ENCODE measurements at regions not wholly inside any gene's neighbourhood (a gene's known extent, or its start where the extent isn't known, plus 50 kb on each side); places are given as distances from the start of the nearest gene placed in this dataset.
A peak's percentile ranks its signal among the peaks of the same experiment; 100 is the strongest.

DNA sequence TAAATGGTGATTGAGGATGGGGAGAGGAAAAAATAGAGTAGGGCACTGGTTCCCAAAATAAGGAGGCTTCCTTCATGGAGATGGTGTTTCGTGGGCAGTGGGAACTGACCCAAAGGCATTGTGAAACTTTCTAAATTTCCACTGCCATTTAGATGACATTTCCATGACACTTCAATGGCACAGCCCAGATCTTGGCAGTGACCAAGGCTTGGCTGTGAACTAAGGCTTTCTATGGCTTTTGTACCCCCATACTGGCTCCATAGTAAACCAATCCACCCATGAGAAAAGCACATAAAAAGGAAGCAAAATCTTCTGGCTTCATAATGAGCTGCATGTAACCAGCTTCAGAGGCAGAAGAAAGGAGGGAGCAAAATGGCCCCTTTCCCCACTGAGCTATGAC, 321.0 kb upstream of the TLE4 start:
- Histone ChIP-seq H3K27ac (ENCODE audit: low read depth in 1 of 3, low read length in 2 of 3) (no peak overlapping the region), H3K27me3 (ENCODE audit: control insufficient read depth in 3 of 3, insufficient read depth in 3 of 3, low read length in 3 of 3) (peaks cover 0 to 5% (median 3%) of the 10 kb centered on the region in 3 donors), H3K4me1 (ENCODE audit: control insufficient read depth in 3 of 3, insufficient read depth in 2 of 3, low read depth in 1 of 3, low read length in 2 of 3) (no peaks in the 10 kb centered on the region), H3K36me3 (ENCODE audit: control insufficient read depth in 3 of 3, insufficient read depth in 2 of 3, low read depth in 1 of 3, low read length in 3 of 3) (no peaks in the 10 kb centered on the region), H3K4me3 (ENCODE audit: low read depth in 1 of 3, low read length in 3 of 3) (no peak overlapping the region), H3K9me3 (ENCODE audit: control insufficient read depth in 2 of 2, insufficient read depth in 1 of 2, low read depth in 1 of 2, low read length in 1 of 2) (no peaks in the 10 kb centered on the region)
- no peak for FAIRE-seq
- no peak for DNase-seq
- 40 to 61% (median 48%) methylated on average over 1 of the region's 1 CpG for WGBS, 3 donors

DNA sequence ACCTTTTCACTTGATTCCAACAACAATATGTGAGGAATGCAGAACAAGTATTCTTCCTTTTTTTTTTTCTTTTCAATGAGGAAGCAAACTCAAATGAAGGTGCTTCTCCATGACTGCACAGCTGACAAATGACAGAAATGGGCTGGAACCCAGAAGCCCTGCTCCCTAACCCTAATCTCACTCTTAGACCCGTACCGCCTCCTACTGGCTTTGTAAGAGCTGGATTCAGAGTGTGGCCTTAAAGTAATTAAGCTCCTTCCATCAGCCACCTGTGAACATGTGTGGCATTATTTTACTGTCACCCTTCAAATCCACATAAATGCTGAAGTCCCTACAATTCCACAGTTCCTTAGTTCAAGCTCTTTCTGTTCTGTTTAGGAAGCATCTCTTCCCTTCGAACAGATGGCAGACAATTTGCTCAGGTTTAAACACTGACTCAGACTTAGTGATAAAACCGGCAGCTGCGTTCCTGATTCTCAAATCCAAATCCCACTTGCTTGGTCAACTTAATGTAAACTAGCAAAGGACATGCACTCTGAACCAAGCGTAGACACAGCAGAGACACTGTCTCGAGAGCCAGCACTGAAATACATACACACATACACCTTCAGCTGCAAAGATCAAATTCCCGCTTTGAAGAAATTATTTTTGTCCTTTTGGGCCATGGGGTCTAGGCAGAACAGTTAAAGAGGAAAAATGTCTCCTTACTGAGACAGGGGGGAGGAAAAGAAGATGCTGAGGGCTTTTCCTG, 316.7 kb upstream of the TLE4 start:
- WGBS, 3 donors: 59 to 68% (median 65%) methylated on average over 8 of the region's 8 CpGs
- peaks cover 0 to 21% (median 5%) of the 10 kb centered on the region in 3 donors for H3K27me3 ChIP-seq (ENCODE audit: control insufficient read depth in 3 of 3, insufficient read depth in 3 of 3, low read length in 3 of 3)
- FAIRE-seq (no peak), DNase-seq (no peak)
- H3K4me1 ChIP-seq (ENCODE audit: control insufficient read depth in 3 of 3, insufficient read depth in 2 of 3, low read depth in 1 of 3, low read length in 2 of 3): no peaks in the 10 kb centered on the region
- H3K27ac ChIP-seq (ENCODE audit: low read depth in 1 of 3, low read length in 2 of 3): no peak overlapping the region
- no peak overlapping the region for H3K4me3 ChIP-seq (ENCODE audit: low read depth in 1 of 3, low read length in 3 of 3)
- no peaks in the 10 kb centered on the region for H3K9me3 ChIP-seq (ENCODE audit: control insufficient read depth in 2 of 2, insufficient read depth in 1 of 2, low read depth in 1 of 2, low read length in 1 of 2)
- H3K36me3 ChIP-seq (ENCODE audit: control insufficient read depth in 3 of 3, insufficient read depth in 2 of 3, low read depth in 1 of 3, low read length in 3 of 3): no peaks in the 10 kb centered on the region

DNA sequence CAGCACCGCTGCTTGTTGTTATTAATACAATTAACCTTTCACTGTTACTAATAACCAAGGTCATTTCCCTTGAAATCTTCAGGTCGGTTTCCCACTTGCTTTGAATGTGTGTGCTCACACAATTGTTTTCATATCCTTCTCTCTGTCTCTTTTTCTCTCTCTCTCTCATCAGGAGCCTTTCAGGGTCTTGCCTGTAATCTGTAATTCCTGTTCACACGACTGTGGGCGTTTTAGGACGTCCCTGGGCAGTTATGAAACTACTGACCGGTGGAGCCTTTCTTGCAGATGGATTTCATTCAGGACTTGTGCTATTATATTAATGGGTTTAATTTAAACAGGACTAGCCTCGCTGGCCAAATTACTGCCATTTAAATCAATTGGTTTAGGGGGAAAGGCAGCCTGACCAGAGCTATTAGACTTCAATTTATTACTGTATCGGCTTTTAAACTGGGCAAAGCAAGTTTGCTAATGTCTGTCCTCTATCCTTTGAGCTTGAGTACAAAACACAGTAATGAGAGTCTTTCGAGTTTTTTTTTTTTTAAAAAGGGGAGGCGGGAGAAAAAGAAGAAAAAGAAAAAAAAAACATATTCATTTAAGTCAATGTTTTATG, 316.0 kb upstream of the TLE4 start:
- H3K27me3 ChIP-seq (ENCODE audit: control insufficient read depth in 3 of 3, insufficient read depth in 3 of 3, low read length in 3 of 3): peaks cover 0 to 21% (median 5%) of the 10 kb centered on the region in 3 donors
- FAIRE-seq (no peak), DNase-seq (no peak)
- H3K4me3 ChIP-seq (ENCODE audit: low read depth in 1 of 3, low read length in 3 of 3): no peak overlapping the region
- 60 to 68% (median 66%) methylated on average over 10 of the region's 10 CpGs for WGBS, 3 donors
- no peaks in the 10 kb centered on the region for H3K9me3 ChIP-seq (ENCODE audit: control insufficient read depth in 2 of 2, insufficient read depth in 1 of 2, low read depth in 1 of 2, low read length in 1 of 2)
- H3K4me1 ChIP-seq (ENCODE audit: control insufficient read depth in 3 of 3, insufficient read depth in 2 of 3, low read depth in 1 of 3, low read length in 2 of 3): no peaks in the 10 kb centered on the region
- H3K36me3 ChIP-seq (ENCODE audit: control insufficient read depth in 3 of 3, insufficient read depth in 2 of 3, low read depth in 1 of 3, low read length in 3 of 3): no peaks in the 10 kb centered on the region
- H3K27ac ChIP-seq (ENCODE audit: low read depth in 1 of 3, low read length in 2 of 3): no peak overlapping the region

DNA sequence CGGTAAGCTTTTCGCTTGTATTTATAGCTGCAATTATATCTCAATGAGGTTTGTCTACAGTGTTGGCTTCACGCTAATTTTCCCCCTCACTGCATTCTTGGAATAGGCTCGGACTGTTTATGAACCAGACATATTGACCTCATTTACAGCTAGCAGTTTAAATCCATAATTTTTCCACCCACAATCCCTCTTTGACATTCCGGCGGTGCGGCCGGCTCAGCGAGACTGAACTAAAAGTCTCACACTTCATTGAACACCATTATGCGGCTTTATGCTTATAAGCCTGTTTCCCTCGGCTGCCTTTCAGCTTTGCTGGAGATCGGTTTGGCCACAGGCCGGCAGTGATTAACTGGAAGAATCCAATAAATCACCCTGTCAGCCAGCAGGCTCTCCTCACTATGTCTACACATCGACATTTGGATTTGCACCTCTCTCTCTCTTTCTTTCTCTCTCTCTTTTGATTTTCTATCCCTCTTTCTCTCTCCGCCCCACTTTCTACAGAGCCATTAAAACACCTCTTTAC, 315.0 kb upstream of the TLE4 start:
- H3K4me3 ChIP-seq (ENCODE audit: low read depth in 1 of 3, low read length in 3 of 3): no peak overlapping the region
- 13 to 23% (median 23%) methylated on average over 15 of the region's 15 CpGs for WGBS, 3 donors

DNA sequence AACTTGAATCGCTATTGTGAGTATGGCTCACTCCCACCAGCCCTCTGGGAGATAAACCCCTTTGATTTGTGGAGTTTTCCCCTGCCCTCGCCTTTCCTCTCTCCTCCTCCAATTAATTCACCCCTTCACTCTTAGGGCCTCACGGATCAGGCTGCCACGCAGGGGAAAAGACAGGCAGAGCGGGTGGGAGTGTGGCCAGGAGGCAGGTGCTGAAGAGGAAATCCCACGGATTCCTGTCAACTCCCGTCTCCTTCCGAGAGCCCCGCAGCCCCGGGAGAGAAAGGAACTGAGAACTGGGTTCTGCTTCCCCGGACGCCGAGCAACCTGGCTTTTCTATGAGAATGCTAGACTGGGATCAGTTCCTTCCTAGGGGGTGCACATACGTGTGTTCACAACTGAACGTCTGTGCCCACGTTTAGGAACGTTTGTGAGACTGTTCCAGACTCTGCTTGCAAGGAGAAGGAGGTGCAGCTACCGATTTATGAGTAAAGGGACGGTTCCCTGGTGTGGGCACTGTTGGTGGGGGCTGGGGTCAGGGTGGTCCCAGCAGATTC, 314.5 kb upstream of the TLE4 start:
- Histone ChIP-seq H3K36me3 (ENCODE audit: control insufficient read depth in 3 of 3, insufficient read depth in 2 of 3, low read depth in 1 of 3, low read length in 3 of 3) (no peaks in the 10 kb centered on the region), H3K27ac (ENCODE audit: low read depth in 1 of 3, low read length in 2 of 3) (no peak overlapping the region), H3K4me1 (ENCODE audit: control insufficient read depth in 3 of 3, insufficient read depth in 2 of 3, low read depth in 1 of 3, low read length in 2 of 3) (no peaks in the 10 kb centered on the region), H3K27me3 (ENCODE audit: control insufficient read depth in 3 of 3, insufficient read depth in 3 of 3, low read length in 3 of 3) (peaks cover 0 to 21% (median 5%) of the 10 kb centered on the region in 3 donors), H3K9me3 (ENCODE audit: control insufficient read depth in 2 of 2, insufficient read depth in 1 of 2, low read depth in 1 of 2, low read length in 1 of 2) (no peaks in the 10 kb centered on the region), H3K4me3 (ENCODE audit: low read depth in 1 of 3, low read length in 3 of 3) (no peak overlapping the region)
- WGBS, 3 donors: 20 to 23% (median 22%) methylated on average over 19 of the region's 19 CpGs
- DNase-seq (no peak), FAIRE-seq (no peak)

More for the DNA sequence above, 315.0 kb upstream of the TLE4 start:
- Histone ChIP-seq H3K27ac (ENCODE audit: low read depth in 1 of 3, low read length in 2 of 3) (no peak overlapping the region), H3K36me3 (ENCODE audit: control insufficient read depth in 3 of 3, insufficient read depth in 2 of 3, low read depth in 1 of 3, low read length in 3 of 3) (no peaks in the 10 kb centered on the region), H3K4me1 (ENCODE audit: control insufficient read depth in 3 of 3, insufficient read depth in 2 of 3, low read depth in 1 of 3, low read length in 2 of 3) (no peaks in the 10 kb centered on the region), H3K27me3 (ENCODE audit: control insufficient read depth in 3 of 3, insufficient read depth in 3 of 3, low read length in 3 of 3) (peaks cover 0 to 21% (median 5%) of the 10 kb centered on the region in 3 donors), H3K9me3 (ENCODE audit: control insufficient read depth in 2 of 2, insufficient read depth in 1 of 2, low read depth in 1 of 2, low read length in 1 of 2) (no peaks in the 10 kb centered on the region)
- FAIRE-seq (no peak), DNase-seq (peak in 1 of 2 donors; percentile 8)

DNA sequence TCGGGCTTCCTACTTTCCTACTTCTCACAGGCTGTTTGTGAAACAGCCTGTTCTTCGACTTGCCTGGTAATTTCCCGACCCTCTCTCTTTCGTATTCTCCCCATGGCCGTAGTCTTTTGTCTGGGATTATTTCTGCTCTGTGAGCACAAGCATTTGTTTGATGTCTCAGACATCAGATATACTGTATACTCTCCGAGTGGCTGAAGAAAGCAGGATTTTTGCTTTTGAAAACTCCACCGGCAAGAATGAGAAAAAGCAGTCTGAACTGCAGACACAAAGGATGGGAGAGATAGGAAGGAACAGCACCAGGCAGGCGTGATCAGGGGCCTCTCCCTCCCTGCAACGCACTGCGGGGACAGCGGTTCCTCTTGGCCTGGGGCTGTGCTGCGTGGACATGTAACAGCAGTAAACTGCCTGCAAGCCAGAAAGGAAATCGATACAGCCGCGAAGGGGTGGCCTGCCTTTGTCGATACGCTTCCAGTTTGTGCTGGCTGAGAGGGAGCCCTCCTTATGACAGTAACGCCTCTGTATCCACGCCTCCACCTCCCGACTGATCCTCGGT, 313.9 kb upstream of the TLE4 start:
- Histone ChIP-seq H3K9me3 (ENCODE audit: control insufficient read depth in 2 of 2, insufficient read depth in 1 of 2, low read depth in 1 of 2, low read length in 1 of 2) (no peaks in the 10 kb centered on the region), H3K4me1 (ENCODE audit: control insufficient read depth in 3 of 3, insufficient read depth in 2 of 3, low read depth in 1 of 3, low read length in 2 of 3) (no peaks in the 10 kb centered on the region), H3K27ac (ENCODE audit: low read depth in 1 of 3, low read length in 2 of 3) (no peak overlapping the region), H3K4me3 (ENCODE audit: low read depth in 1 of 3, low read length in 3 of 3) (no peak overlapping the region), H3K36me3 (ENCODE audit: control insufficient read depth in 3 of 3, insufficient read depth in 2 of 3, low read depth in 1 of 3, low read length in 3 of 3) (no peaks in the 10 kb centered on the region), H3K27me3 (ENCODE audit: control insufficient read depth in 3 of 3, insufficient read depth in 3 of 3, low read length in 3 of 3) (peaks cover 0 to 21% (median 5%) of the 10 kb centered on the region in 3 donors)
- no peak for DNase-seq
- WGBS, 3 donors: 81 to 85% (median 84%) methylated on average over 21 of the region's 21 CpGs
- no peak for FAIRE-seq

DNA sequence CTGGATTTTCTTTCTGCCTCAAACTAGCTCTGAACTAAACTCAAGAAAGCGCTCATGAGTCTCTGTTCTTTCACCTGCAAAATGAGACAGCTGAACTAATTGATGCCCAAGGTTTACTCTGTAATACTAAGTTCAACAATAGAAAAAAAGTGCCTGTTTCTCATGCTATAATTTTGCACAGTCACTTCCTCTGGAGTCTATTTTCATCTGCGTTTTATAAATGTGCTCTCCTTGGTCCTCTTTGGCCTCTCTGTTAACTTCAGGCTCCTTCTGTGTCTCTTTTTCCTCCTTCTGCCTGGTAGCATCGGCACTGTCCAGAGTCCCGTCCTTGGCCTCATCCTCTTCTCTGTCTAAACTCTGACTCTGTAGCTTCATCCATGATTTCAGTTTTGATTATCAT, 311.9 kb upstream of the TLE4 start:
- Histone ChIP-seq H3K36me3 (ENCODE audit: control insufficient read depth in 3 of 3, insufficient read depth in 2 of 3, low read depth in 1 of 3, low read length in 3 of 3) (no peaks in the 10 kb centered on the region), H3K4me1 (ENCODE audit: control insufficient read depth in 3 of 3, insufficient read depth in 2 of 3, low read depth in 1 of 3, low read length in 2 of 3) (no peaks in the 10 kb centered on the region), H3K27ac (ENCODE audit: low read depth in 1 of 3, low read length in 2 of 3) (no peak overlapping the region), H3K4me3 (ENCODE audit: low read depth in 1 of 3, low read length in 3 of 3) (no peak overlapping the region), H3K27me3 (ENCODE audit: control insufficient read depth in 3 of 3, insufficient read depth in 3 of 3, low read length in 3 of 3) (peaks cover 0 to 21% (median 8%) of the 10 kb centered on the region in 3 donors), H3K9me3 (ENCODE audit: control insufficient read depth in 2 of 2, insufficient read depth in 1 of 2, low read depth in 1 of 2, low read length in 1 of 2) (no peaks in the 10 kb centered on the region)
- no peak for DNase-seq
- no peak for FAIRE-seq
- WGBS, 3 donors: 69 to 77% (median 72%) methylated on average over 4 of the region's 4 CpGs

DNA sequence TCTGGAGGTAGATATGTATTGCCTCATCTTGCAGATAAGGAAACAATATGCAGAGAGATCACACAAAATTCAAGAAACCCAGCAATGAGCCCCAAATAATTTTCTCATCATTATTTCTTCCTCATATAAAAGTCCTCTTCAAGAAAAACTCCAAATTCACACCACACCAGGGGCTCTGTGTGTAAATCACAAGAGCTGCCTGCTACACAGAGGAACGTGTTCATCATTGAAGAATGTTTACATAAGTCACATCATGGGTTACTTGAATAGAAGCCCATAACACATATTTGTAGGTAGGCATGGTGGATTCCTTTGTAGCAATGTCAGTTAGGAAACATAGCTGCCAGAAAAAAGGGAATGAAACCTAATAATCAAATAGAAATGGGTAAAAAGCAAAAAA, 308.1 kb upstream of the TLE4 start:
- H3K27me3 ChIP-seq (ENCODE audit: control insufficient read depth in 3 of 3, insufficient read depth in 3 of 3, low read length in 3 of 3): peaks cover 0 to 3% (median 0%) of the 10 kb centered on the region in 3 donors
- no peak overlapping the region for H3K27ac ChIP-seq (ENCODE audit: low read depth in 1 of 3, low read length in 2 of 3)
- no peaks in the 10 kb centered on the region for H3K4me1 ChIP-seq (ENCODE audit: control insufficient read depth in 3 of 3, insufficient read depth in 2 of 3, low read depth in 1 of 3, low read length in 2 of 3)
- FAIRE-seq: no peak
- no peak overlapping the region for H3K4me3 ChIP-seq (ENCODE audit: low read depth in 1 of 3, low read length in 3 of 3)
- no peak for DNase-seq
- 43 to 53% (median 52%) methylated on average over 1 of the region's 1 CpG for WGBS, 3 donors
- H3K9me3 ChIP-seq (ENCODE audit: control insufficient read depth in 2 of 2, insufficient read depth in 1 of 2, low read depth in 1 of 2, low read length in 1 of 2): no peaks in the 10 kb centered on the region
- H3K36me3 ChIP-seq (ENCODE audit: control insufficient read depth in 3 of 3, insufficient read depth in 2 of 3, low read depth in 1 of 3, low read length in 3 of 3): no peaks in the 10 kb centered on the region

Data from small intestine (tissue), 7 donors.